CD14-positive monocyte (primary cell): ENCODE measurements at regions not wholly inside any gene's neighbourhood (a gene's known extent, or its start where the extent isn't known, plus 50 kb on each side); places are given as distances from the start of the nearest gene placed in this dataset.

Experiments
- DNase-seq, 3 donors: peaks; one replicate each; pipeline ENCODE4 v3.0.0-alpha.2; 2011 to 2022
- H2AFZ ChIP-seq: 2 replicates; pipeline ENCODE4 v1.6.0; 2012; ENCODE audit warnings: mild to moderate bottlenecking, low read depth, low read length, inconsistent platforms; ENCODE audit not compliant: insufficient read depth, poor library complexity, severe bottlenecking
- H3K27ac ChIP-seq, 2 donors: 1 replicate in 1 of 2; 2 replicates in 1 of 2; pipeline ENCODE4 v1.5.1; 2012 to 2013; ENCODE audit warnings: low read length in 2 of 2, control low read depth in 1 of 2, inconsistent platforms in 1 of 2, low read depth in 1 of 2, mild to moderate bottlenecking in 1 of 2
- H3K27me3 ChIP-seq, 2 donors: one replicate each; pipeline versions ENCODE4 v1.6.0 to v1.6.1; 2011 to 2013; ENCODE audit warnings: low read length in 2 of 2; ENCODE audit not compliant: control insufficient read depth in 2 of 2, insufficient read depth in 2 of 2
- H3K36me3 ChIP-seq, 2 donors: replicated peaks in 1 of 2; 1 replicate in 1 of 2; 2 replicates in 1 of 2; pipeline versions ENCODE4 v1.5.1 to v1.6.1; 2012 to 2013; ENCODE audit warnings: low read length in 2 of 2, control low read depth in 1 of 2, inconsistent platforms in 1 of 2, mild to moderate bottlenecking in 1 of 2; ENCODE audit not compliant: insufficient read depth in 2 of 2, control insufficient read depth in 1 of 2
- H3K4me1 ChIP-seq, 2 donors: 1 replicate in 1 of 2; 2 replicates in 1 of 2; pipeline versions ENCODE4 v1.5.1 to v1.6.1; 2012 to 2013; ENCODE audit warnings: low read length in 2 of 2, control low read depth in 1 of 2, inconsistent platforms in 1 of 2, mild to moderate bottlenecking in 1 of 2, moderate library complexity in 1 of 2; ENCODE audit not compliant: insufficient read depth in 2 of 2, control insufficient read depth in 1 of 2
- H3K4me2 ChIP-seq: replicated peaks from 2 replicates; pipeline ENCODE3; 2012; ENCODE audit warnings: low read length, moderate library complexity, mild to moderate bottlenecking; ENCODE audit not compliant: poor library complexity, severe bottlenecking; ENCODE audit errors: extremely low read depth
- H3K4me3 ChIP-seq, 3 experiments: fragments of 200-600 bp in 1 of 3; sonication (generic) in 1 of 3; replicated peaks in 1 of 3; 1 replicate in 2 of 3; 2 replicates in 1 of 3; pipeline ENCODE4 v1.5.1; 2011 to 2013; ENCODE audit warnings: low read length in 3 of 3, mild to moderate bottlenecking in 3 of 3, control low read depth in 2 of 3, low read depth in 2 of 3, inconsistent platforms in 1 of 3, moderate library complexity in 1 of 3
- H3K79me2 ChIP-seq: 2 replicates; pipeline ENCODE4 v1.6.0; 2012; ENCODE audit warnings: mild to moderate bottlenecking, control low read depth, inconsistent platforms, low read length, moderate library complexity; ENCODE audit not compliant: insufficient read depth
- H3K9ac ChIP-seq: 2 replicates; pipeline ENCODE4 v1.6.0; 2017; ENCODE audit warnings: low read length, mild to moderate bottlenecking; ENCODE audit not compliant: insufficient read depth, poor library complexity, severe bottlenecking
- H3K9me3 ChIP-seq, 2 donors: replicated peaks in 1 of 2; 1 replicate in 1 of 2; 2 replicates in 1 of 2; pipeline versions ENCODE4 v1.5.1 to v1.6.1; 2012 to 2013; ENCODE audit warnings: low read length in 2 of 2, control low read depth in 1 of 2; ENCODE audit not compliant: control insufficient read depth in 1 of 2, insufficient read depth in 1 of 2
- H4K20me1 ChIP-seq: 2 replicates; pipeline ENCODE4 v1.6.0; 2012; ENCODE audit warnings: mild to moderate bottlenecking, low read length, control low read depth, moderate library complexity; ENCODE audit not compliant: insufficient read depth
- H3K27ac Mint-ChIP-seq, 7 donors: one replicate each; pipeline ENCODE4 v1.8.0; 2020; ENCODE audit warnings: mild to moderate bottlenecking in 7 of 7, mixed read lengths in 7 of 7, moderate library complexity in 6 of 7, inconsistent platforms in 2 of 7
- H3K27me3 Mint-ChIP-seq, 3 donors: one replicate each; pipeline ENCODE4 v1.8.0; 2021 to 2022; ENCODE audit warnings: low read depth in 3 of 3, mild to moderate bottlenecking in 3 of 3, mixed read lengths in 3 of 3, moderate library complexity in 3 of 3, inconsistent platforms in 1 of 3
- H3K36me3 Mint-ChIP-seq, 2 donors: one replicate each; pipeline ENCODE4 v1.8.0; 2020; ENCODE audit warnings: mixed read lengths in 2 of 2, inconsistent platforms in 1 of 2, mild to moderate bottlenecking in 1 of 2
- H3K4me1 Mint-ChIP-seq: one replicate; pipeline ENCODE4 v1.8.0; 2020; ENCODE audit warnings: mild to moderate bottlenecking, mixed read lengths
- H3K4me3 Mint-ChIP-seq, 2 donors: one replicate each; pipeline ENCODE4 v1.8.0; 2020; ENCODE audit warnings: mild to moderate bottlenecking in 2 of 2, mixed read lengths in 2 of 2, moderate library complexity in 1 of 2
- H3K9me3 Mint-ChIP-seq, 7 donors: one replicate each; pipeline ENCODE4 v1.8.0; 2020 to 2022; ENCODE audit warnings: mixed read lengths in 7 of 7, mild to moderate bottlenecking in 6 of 7, moderate library complexity in 6 of 7, inconsistent platforms in 2 of 7
- CTCF ChIP-seq: fragments of 200-600 bp; IDR thresholded peaks from one replicate; pipeline ENCODE4 v1.8.0; 2022; ENCODE audit warnings: antibody characterized with exemption, mild to moderate bottlenecking
- WGBS: methylation state at CpG from one replicate; pipeline ENCODE4 v1.1.5; 2013; ENCODE audit warnings: missing lambda C conversion rate; ENCODE audit not compliant: insufficient coverage; 5-methylcytosine and 5-hydroxymethylcytosine counted together
- intact Hi-C, 2 donors: fragments of 100-400 bp; cut with micrococcal nuclease; formaldehyde crosslinking; loops; one replicate each; pipeline versions ENCODE4 v1.15.0 to v1.15.1; 2023

GRCh38 chr7:115585015-115585718 is 445.4 kb downstream of the TFEC start:
- no peak overlapping the region for H3K4me3 Mint-ChIP-seq
- Histone ChIP-seq H3K79me2 (no peaks in the 10 kb centered on the region), H3K9me3 (no peaks in the 10 kb centered on the region), H4K20me1 (no peaks in the 10 kb centered on the region), H2AFZ (no peak overlapping the region), H3K27me3 (no peaks in the 10 kb centered on the region), H3K4me2 (no peak overlapping the region), H3K27ac (no peak overlapping the region), H3K36me3 (no peaks in the 10 kb centered on the region), H3K4me3 (no peak overlapping the region), H3K4me1 (no peaks in the 10 kb centered on the region), H3K9ac (no peak overlapping the region)
- peaks cover 1 to 10% (median 7%) of the 10 kb centered on the region in 7 donors for H3K9me3 Mint-ChIP-seq
- H3K27me3 Mint-ChIP-seq: peaks cover 0 to 3% (median 2%) of the 10 kb centered on the region in 3 donors
- H3K4me1 Mint-ChIP-seq: no peaks in the 10 kb centered on the region
- WGBS: 90% methylated on average over 2 of the region's 5 CpGs
- H3K36me3 Mint-ChIP-seq: no peaks in the 10 kb centered on the region
- DNase-seq: no peak
- no peak for TF ChIP-seq CTCF
- intact Hi-C loops: no loop called here
- H3K27ac Mint-ChIP-seq: no peak overlapping the region

GRCh38 chr7:115582956-115583355 is 447.6 kb downstream of the TFEC start:
- intact Hi-C loops: no loop called here
- Mint-ChIP-seq H3K27me3 (peaks cover 0 to 3% (median 2%) of the 10 kb centered on the region in 3 donors), H3K4me3 (no peak overlapping the region), H3K9me3 (peaks cover 1 to 8% (median 5%) of the 10 kb centered on the region in 7 donors), H3K4me1 (no peaks in the 10 kb centered on the region), H3K36me3 (no peaks in the 10 kb centered on the region), H3K27ac (no peak overlapping the region)
- no CpG with 5 or more reads among the region's 1 CpG for WGBS
- Histone ChIP-seq H3K4me3 (no peak overlapping the region), H3K9ac (no peak overlapping the region), H3K27ac (no peak overlapping the region), H4K20me1 (no peaks in the 10 kb centered on the region), H3K9me3 (no peaks in the 10 kb centered on the region), H3K36me3 (no peaks in the 10 kb centered on the region), H3K4me1 (no peaks in the 10 kb centered on the region), H3K27me3 (no peaks in the 10 kb centered on the region), H3K79me2 (no peaks in the 10 kb centered on the region), H3K4me2 (no peak overlapping the region), H2AFZ (no peak overlapping the region)
- no peak for DNase-seq
- TF ChIP-seq CTCF: no peak
